LNCAP (cell line): ENCODE measurements at regions not wholly inside any gene's neighbourhood (a gene's known extent, or its start where the extent isn't known, plus 50 kb on each side); places are given as distances from the start of the nearest gene placed in this dataset.

Experiments used
- TF ChIP-seq, protein P1 (sequence below): fragments of 450-650 bp; IDR thresholded peaks from 2 replicates; pipeline ENCODE4 v1.5.1; 2017; ENCODE audit warnings: mild to moderate bottlenecking

DNA sequence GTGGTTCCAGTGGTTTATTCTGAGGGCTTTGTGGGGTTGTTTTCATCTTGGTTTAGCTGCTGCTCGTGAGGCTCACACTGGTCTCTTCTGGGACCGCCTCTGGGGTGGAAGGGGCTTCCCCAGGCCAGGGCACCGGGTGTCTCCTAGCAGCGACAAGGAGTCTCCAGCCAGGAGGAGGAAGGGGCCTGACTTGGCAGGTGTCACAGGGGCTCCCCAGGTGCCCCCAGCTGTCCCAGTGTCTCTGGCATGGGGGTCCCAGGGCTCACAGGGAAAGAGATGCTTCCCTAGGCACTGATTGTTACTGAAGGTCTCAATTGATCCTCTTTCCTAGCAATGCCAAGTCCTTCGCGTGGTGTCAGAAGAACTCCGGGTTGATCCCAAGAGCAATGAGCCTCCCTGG is 241.1 kb upstream of the IRX4 start:
- TF ChIP-seq, protein P1, sequence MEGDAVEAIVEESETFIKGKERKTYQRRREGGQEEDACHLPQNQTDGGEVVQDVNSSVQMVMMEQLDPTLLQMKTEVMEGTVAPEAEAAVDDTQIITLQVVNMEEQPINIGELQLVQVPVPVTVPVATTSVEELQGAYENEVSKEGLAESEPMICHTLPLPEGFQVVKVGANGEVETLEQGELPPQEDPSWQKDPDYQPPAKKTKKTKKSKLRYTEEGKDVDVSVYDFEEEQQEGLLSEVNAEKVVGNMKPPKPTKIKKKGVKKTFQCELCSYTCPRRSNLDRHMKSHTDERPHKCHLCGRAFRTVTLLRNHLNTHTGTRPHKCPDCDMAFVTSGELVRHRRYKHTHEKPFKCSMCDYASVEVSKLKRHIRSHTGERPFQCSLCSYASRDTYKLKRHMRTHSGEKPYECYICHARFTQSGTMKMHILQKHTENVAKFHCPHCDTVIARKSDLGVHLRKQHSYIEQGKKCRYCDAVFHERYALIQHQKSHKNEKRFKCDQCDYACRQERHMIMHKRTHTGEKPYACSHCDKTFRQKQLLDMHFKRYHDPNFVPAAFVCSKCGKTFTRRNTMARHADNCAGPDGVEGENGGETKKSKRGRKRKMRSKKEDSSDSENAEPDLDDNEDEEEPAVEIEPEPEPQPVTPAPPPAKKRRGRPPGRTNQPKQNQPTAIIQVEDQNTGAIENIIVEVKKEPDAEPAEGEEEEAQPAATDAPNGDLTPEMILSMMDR = no peak

DNA sequence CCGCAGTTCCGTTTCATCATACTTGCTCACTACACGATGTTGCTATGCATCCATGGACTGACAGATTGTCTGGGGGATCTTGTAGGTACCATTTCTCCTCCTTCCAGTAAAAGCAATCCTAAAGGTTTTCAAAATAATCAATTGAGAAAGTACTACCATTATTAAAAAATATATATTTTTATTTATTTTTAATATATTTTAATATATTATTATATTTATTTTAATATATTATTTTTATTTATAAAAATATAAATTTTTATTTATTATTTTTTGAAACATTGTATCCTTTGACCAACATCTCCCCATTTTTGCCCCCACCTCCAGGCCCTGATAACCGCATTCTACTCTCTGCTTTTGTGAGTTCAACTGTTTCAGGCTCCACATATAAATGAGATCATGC is 237.6 kb upstream of the IRX4 start:
- TF ChIP-seq, protein P1 = no peak

DNA sequence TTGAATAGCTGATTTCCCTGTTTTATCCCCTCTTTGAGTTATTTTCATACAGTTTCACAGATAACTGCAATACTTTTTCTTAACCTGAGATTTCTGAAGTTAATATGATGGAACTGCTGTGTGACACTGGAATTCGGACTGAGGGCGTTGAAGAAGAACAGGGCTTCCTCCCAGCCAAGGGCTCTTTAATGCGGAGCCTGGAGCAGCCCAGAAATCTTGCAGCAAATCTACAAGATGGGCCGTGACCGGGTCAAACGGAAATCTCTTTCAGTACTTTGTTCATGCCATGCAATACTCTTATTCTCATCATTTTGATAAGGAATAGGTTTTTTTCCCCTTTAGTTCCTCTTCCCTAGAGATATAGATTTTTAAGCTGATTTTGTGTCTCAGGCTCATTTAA is 236.8 kb upstream of the IRX4 start:
- TF ChIP-seq, protein P1 = no peak

DNA sequence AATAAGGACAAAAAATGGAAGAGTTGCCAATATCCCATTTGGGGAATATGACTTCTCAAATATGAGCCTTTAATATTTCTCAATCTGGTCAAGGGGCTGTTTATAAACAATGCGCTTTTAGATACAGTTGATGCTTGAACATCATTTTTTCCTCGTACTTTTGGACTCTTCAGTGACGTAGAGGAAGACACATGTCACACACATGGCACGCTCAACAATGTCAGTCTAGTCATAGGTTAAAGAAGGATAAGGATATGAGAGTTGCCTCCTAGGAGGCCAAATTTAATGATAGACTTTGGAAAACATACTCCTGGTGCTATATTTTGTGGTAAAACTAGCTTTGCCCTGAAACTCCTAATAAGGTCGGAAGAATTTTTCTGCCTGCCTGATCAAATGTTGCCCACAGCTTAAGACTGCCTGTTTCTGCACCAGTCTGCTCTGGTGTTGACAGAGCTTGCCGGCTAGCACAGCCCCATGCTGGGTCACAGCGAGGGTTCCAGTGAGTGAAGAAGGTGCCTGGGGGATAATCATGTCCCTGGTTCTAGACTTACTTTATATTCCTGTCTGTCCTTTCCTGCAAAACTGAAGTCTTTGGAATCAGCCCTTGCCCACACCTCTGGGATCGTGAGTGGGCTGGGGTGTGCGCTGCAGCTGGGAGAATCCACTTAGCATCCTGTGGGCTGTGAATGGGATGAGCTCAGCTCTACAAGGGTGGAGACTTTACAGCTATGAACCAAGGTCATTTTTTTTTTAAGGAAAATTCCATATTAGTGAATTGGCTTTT is 230.8 kb upstream of the IRX4 start:
- TF ChIP-seq, protein P1 = no peak

DNA sequence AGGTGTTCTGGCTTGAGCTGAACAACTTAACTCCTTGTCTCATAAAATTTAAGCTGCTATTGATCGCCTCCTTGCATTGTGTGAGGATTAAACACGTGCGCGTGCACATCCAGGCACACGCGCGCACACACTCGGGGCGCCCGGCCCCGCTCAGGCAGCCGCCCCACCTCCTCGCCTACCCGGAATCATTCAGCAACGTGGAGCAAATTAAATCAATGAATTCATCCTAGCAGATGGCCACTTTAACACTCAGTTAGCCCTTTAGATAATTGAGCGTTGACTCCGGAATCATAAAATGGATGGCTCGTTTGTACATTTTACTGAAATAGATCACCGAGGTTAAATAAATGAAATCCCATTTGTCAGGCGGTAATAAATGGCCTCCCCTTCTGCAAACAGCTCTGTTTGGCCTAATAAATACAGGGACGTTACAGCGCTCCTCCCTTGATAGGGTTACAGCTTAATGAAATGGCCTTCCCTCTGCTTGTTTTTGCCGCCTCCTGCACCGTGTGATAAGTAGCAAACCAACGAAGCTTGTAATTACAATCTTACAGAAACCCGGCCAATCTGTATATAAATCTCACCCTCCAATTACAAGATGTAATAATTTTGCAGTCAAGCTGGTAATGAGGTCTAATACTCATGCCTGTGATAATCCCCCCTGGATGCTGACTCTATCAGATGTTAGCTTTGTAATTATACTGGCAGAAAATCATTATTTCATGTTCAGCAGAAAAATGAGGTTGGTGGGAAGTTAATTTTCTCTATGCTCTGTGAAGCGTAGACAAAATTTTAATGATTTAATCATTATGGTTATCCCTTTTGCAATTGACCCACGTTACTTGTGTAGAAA is 229.7 kb upstream of the IRX4 start:
- TF ChIP-seq, protein P1 = no peak

DNA sequence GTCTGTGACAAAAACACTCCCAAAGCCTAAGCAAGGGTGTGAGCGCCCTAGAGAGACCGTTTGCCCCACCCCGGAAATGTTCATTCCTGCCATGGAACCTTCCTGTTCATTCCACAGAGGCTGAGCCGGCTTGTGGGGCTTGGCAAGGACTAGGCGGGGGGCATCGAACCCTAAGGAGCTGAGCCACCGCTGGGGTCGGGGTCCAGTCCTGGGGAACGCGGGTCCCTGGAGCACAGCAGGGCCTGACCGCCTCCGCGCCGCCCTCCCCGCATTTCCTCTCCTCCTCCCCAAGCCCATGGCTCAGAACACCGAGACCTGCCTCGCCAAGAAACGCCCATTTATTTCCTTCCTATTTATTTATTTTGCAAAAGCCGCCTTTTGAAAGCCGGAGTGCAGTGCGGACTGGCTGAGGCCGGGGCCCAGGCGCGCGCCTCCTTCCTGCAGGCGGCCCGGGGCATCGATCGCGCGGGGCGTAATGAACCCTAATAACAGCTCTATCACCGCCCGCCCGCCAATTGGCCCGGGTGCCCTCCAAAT is 228.9 kb upstream of the IRX4 start:
- TF ChIP-seq, protein P1 = no peak

DNA sequence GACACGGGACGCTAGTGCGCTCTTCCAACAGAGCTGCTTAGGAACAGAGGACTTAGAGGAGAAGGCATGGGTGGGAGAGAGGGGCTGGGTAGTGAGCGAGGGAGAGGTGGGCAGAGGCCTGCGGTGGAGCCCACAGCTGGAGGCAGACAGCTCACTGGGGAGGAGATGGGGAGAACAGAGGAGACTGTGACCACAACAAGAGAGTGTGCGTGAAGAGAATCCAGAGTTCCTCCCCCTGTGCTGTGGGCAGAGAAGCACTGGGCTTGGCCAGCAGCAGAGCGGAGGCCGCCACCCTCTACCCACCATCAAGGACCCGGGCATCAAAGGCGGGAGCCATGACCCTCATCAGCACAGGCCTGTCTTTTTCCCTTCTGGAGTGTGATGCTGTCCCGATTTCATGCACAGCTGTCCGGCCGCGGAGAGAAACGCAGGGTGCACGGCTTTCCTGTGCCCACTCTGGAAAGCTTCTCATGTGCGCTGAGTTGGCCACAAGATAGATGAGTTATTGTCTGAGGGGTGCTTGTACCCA is 228.3 kb upstream of the IRX4 start:
- TF ChIP-seq, protein P1 = no peak
